A549 (cell line): ENCODE measurements at regions not wholly inside any gene's neighbourhood (a gene's known extent, or its start where the extent isn't known, plus 50 kb on each side); places are given as distances from the start of the nearest gene placed in this dataset.

Experiments used
- ATAC-seq, 2 experiments: fragments of 200-7000 bp in 1 of 2; fragments of >200 bp in 1 of 2; cut with Nextera tagmentation in 1 of 2; cut with Tn5 transposase in 1 of 2; 3 replicates each; pipeline versions ENCODE4 v1.8.0 to v1.9.1; 2018 to 2020; ENCODE audit warnings: mild to moderate bottlenecking in 1 of 2, moderate library complexity in 1 of 2
- CTCF ChIA-PET: fragments of 300-600 bp; sonication (Branson Sonifier 250); formaldehyde crosslinking; extraction: SDS; loops from one replicate; lab custom pipeline; 2021; ENCODE audit warnings: antibody characterized with exemption, inconsistent platforms; lab: Yijun Ruan, JAX
- POLR2A ChIA-PET: fragments of 350-600 bp; formaldehyde crosslinking; extraction: SDS; loops from one replicate; lab custom pipeline; 2021; ENCODE audit warnings: antibody characterized with exemption, inconsistent platforms; lab: Yijun Ruan, JAX
- DNase-seq, 2 experiments: peaks; one replicate each; pipeline versions ENCODE4 v3.0.0 to v3.0.0-alpha.2; 2011 to 2016; ENCODE audit warnings: low read depth in 1 of 2, low spot score in 1 of 2
- FAIRE-seq: peaks from 2 replicates; lab custom pipeline; 2011; peaks lifted over from hg19 to GRCh38; lab: Jason Lieb, UNC
- H3K27ac ChIP-seq, 2 experiments: fragments of >200 bp; sonication (Bioruptor Twin); formaldehyde crosslinking; 3 replicates each; pipeline ENCODE4 v1.5.1; 2016 to 2017
- H3K4me1 ChIP-seq: fragments of >200 bp; sonication (Bioruptor Twin); formaldehyde crosslinking; 3 replicates; pipeline ENCODE4 v1.6.1; 2016
- H3K4me2 ChIP-seq: fragments of >200 bp; sonication (Bioruptor Twin); formaldehyde crosslinking; 3 replicates; pipeline ENCODE4 v1.6.1; 2016
- H3K4me3 ChIP-seq: fragments of >200 bp; sonication (Bioruptor Twin); formaldehyde crosslinking; 3 replicates; pipeline ENCODE4 v1.5.1; 2016
- H3K9me3 ChIP-seq: fragments of >200 bp; sonication (Bioruptor Twin); formaldehyde crosslinking; 3 replicates; pipeline ENCODE4 v1.6.1; 2016
- CBX2 ChIP-seq: fragments of 200-600 bp; sonication (generic); IDR thresholded peaks from 2 replicates; pipeline ENCODE4 v1.6.1; 2016; ENCODE audit warnings: low read depth, mild to moderate bottlenecking, borderline replicate concordance
- EHF ChIP-seq: fragments of 250-450 bp; sonication (Bioruptor Pico); IDR thresholded peaks from 2 replicates; pipeline ENCODE4 v1.5.0; 2020; ENCODE audit warnings: mild to moderate bottlenecking
- FOXS1 ChIP-seq: fragments of 250-450 bp; sonication (Bioruptor Pico); IDR thresholded peaks from 2 replicates; pipeline ENCODE4 v1.5.0; 2020; ENCODE audit warnings: mild to moderate bottlenecking, moderate library complexity
- HDAC2 ChIP-seq: fragments of 200-600 bp; sonication (generic); IDR thresholded peaks from 2 replicates; pipeline ENCODE4 v1.6.1; 2016
- HEYL ChIP-seq: fragments of 250-450 bp; sonication (Bioruptor Pico); IDR thresholded peaks from 2 replicates; pipeline ENCODE4 v1.8.0; 2021; ENCODE audit warnings: mild to moderate bottlenecking, moderate library complexity
- HOXA7 ChIP-seq: fragments of 250-450 bp; sonication (Bioruptor Pico); IDR thresholded peaks from 2 replicates; pipeline ENCODE4 v1.5.0; 2020; ENCODE audit warnings: mild to moderate bottlenecking, moderate library complexity
- HOXB13 ChIP-seq: fragments of 250-450 bp; sonication (Bioruptor Pico); IDR thresholded peaks from 2 replicates; pipeline ENCODE4 v1.5.0; 2020; ENCODE audit warnings: low read depth, mild to moderate bottlenecking, moderate library complexity
- JUN ChIP-seq, 2 experiments: fragments of >200 bp; sonication (Bioruptor Twin); formaldehyde crosslinking; IDR thresholded peaks; 2 replicates in 1 of 2; 3 replicates in 1 of 2; pipeline ENCODE4 v1.6.1; 2016 to 2017
- JUNB ChIP-seq: fragments of >200 bp; sonication (Bioruptor Twin); formaldehyde crosslinking; IDR thresholded peaks from 2 replicates; pipeline ENCODE4 v1.6.1; 2016
- KDM1A ChIP-seq: fragments of 200-600 bp; sonication (generic); IDR thresholded peaks from 2 replicates; pipeline ENCODE4 v1.6.1; 2016; ENCODE audit warnings: low read depth, mild to moderate bottlenecking
- MAZ ChIP-seq: fragments of 150-350 bp; IDR thresholded peaks from 2 replicates; pipeline ENCODE4 v1.6.1; 2014; ENCODE audit warnings: antibody characterized with exemption, low read depth, low read length, borderline replicate concordance
- NFE2L2 ChIP-seq: fragments of 150-350 bp; conservative IDR thresholded peaks from 2 replicates; pipeline ENCODE4 v1.6.1; 2014; ENCODE audit warnings: low read length
- PHF8 ChIP-seq: fragments of 200-600 bp; sonication (generic); IDR thresholded peaks from 2 replicates; pipeline ENCODE4 v1.6.1; 2016; ENCODE audit warnings: low read depth, mild to moderate bottlenecking, antibody characterized with exemption, moderate library complexity, borderline replicate concordance
- POLR2AphosphoS2 ChIP-seq: conservative IDR thresholded peaks from 2 replicates; pipeline ENCODE4 v1.6.1; 2012; ENCODE audit warnings: low read length, improper control_type of control experiment, inconsistent platforms
- SREBF2 ChIP-seq: fragments of 450-650 bp; IDR thresholded peaks from 2 replicates; pipeline ENCODE4 v1.6.1; 2014; ENCODE audit warnings: mild to moderate bottlenecking, moderate library complexity
- TFCP2L1 ChIP-seq: fragments of 250-450 bp; sonication (Bioruptor Pico); IDR thresholded peaks from 2 replicates; pipeline ENCODE4 v1.5.0; 2021; ENCODE audit warnings: mild to moderate bottlenecking
- WGBS: methylation state at CpG from one replicate; pipeline ENCODE4 v1.1.6; 2017; ENCODE audit errors: missing lambda C conversion rate; 5-methylcytosine and 5-hydroxymethylcytosine counted together
- TF ChIP-seq, protein P1 (sequence below): fragments of >200 bp; sonication (Bioruptor Twin); formaldehyde crosslinking; IDR thresholded peaks from 3 replicates; pipeline ENCODE4 v1.6.1; 2016
- TF ChIP-seq, protein P2 (sequence below): fragments of 450-650 bp; IDR thresholded peaks from 2 replicates; pipeline ENCODE4 v1.6.1; 2014; ENCODE audit warnings: antibody characterized with exemption
- TF ChIP-seq, protein P3 (sequence below): fragments of 150-350 bp; IDR thresholded peaks from 2 replicates; pipeline ENCODE4 v1.6.1; 2014; ENCODE audit warnings: low read depth, mild to moderate bottlenecking, low read length
- TF ChIP-seq, protein P4 (sequence below): IDR thresholded peaks from 2 replicates; pipeline ENCODE4 v1.6.1; 2012

DNA sequence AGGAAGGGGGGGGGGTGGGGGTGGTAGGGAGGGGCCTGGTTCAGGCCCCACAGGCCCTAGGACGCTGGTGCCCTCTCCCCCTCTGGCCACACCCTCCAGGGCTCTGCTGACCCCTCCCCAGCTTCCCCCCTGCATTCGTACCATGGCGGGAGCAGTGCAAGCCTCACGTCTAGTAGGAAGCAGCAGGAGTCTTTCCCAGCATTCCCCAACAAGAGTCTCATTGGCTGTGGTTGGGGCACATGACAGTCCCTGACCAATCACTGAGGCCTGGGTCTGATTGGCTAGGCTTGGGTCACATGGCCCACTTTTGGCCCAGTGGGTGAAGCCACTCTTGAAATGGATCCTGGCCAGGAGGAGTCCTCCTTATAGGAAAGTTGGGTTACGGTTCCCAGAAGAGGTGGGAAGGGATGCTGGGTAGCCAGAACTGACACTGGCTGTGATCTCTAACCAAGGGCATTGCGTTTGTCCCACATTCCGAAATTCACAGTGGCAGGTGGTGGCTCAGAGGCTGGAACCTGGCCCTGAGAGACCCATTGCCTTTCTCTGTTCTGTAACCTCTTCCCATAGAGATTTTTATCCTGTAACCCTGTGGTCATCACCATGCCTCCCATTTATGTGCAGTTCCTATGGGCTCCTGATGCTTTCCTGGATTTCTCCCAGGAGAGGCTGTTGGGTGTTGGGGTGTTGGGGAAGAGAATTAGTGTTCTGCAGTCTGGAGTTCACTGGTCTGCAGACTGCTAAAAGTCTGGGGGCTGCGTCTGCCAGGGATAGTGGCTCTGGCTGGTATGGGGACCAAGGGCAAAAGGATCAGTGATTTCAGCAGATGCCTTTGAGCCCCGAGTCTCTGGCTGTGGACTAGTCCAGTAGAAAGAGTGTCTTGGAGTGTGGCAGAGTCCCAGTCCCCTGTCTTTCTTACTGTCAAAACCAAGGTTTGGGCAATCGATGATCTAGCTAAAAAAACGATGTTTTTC lies 58.9 kb upstream of the MYEOV start:
- Histone ChIP-seq H3K9me3 (no peaks in the 10 kb centered on the region), H3K4me2 (no peak overlapping the region), H3K4me3 (no peak overlapping the region), H3K27ac (no peak overlapping the region), H3K4me1 (no peaks in the 10 kb centered on the region)
- CTCF ChIA-PET, result no interaction called here
- TF ChIP-seq, protein P1, sequence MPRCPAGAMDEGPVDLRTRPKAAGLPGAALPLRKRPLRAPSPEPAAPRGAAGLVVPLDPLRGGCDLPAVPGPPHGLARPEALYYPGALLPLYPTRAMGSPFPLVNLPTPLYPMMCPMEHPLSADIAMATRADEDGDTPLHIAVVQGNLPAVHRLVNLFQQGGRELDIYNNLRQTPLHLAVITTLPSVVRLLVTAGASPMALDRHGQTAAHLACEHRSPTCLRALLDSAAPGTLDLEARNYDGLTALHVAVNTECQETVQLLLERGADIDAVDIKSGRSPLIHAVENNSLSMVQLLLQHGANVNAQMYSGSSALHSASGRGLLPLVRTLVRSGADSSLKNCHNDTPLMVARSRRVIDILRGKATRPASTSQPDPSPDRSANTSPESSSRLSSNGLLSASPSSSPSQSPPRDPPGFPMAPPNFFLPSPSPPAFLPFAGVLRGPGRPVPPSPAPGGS, result no peak
- TF ChIP-seq, protein P2, sequence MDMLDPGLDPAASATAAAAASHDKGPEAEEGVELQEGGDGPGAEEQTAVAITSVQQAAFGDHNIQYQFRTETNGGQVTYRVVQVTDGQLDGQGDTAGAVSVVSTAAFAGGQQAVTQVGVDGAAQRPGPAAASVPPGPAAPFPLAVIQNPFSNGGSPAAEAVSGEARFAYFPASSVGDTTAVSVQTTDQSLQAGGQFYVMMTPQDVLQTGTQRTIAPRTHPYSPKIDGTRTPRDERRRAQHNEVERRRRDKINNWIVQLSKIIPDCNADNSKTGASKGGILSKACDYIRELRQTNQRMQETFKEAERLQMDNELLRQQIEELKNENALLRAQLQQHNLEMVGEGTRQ, result peak; percentile 81
- no peak for FAIRE-seq
- 74% methylated on average over 11 of the region's 11 CpGs for WGBS
- DNase-seq, result no peak
- no peak; a peak in 1 of 6 replicates for ATAC-seq
- POLR2A ChIA-PET, result no interaction called here

DNA sequence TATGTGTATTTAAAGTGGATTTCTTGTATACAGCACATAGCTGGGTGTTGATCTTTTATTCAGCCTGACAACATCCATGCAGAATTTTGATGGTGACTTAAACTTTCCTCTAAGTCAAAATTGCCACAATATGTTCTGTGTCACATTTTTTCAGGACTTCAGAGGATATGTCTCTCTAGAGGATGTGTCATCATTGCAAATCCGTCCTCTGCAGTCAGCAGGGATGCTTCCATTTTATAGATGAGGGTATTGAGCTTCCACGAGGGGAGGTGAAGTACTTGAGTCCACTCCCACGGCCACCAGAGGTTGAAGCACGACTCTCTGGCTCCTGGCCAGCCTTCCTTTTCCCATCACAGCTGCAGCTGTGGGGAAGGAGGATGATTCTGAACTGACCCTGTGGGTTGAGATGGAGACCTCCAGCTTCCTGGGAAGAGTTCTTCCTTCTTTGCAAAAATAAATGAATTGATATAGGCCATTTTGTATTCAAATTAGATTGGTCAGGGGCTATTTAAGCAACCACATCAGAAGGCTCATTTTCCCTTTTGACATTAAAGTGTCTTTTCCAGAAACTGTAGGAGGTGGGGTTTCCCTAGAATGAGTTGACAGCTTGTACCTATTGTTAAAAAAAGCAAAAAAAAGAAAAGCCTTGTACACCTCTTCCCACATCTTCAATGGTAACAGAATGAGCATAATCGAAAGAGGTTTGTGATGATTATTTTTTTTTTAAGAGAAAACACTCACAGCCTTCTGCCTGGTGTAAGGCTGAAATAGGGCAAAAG lies 55.2 kb upstream of the MYEOV start:
- no peak for FAIRE-seq
- Histone ChIP-seq H3K27ac (no peak overlapping the region), H3K4me1 (no peaks in the 10 kb centered on the region), H3K4me3 (no peak overlapping the region), H3K4me2 (no peak overlapping the region), H3K9me3 (no peaks in the 10 kb centered on the region)
- 43% methylated on average over 5 of the region's 5 CpGs for WGBS
- DNase-seq, result no peak
- TF ChIP-seq JUN (IDR thresholded peaks at IDR 0.05) (no peak), HOXA7 (no peak), KDM1A (no peak), HDAC2 (no peak), JUNB (no peak), POLR2AphosphoS2 (no peak), TFCP2L1 (no peak), HOXB13 (no peak), SREBF2 (no peak), PHF8 (no peak), MAZ (no peak), EHF (CRISPR knock-in tag) (no peak), CBX2 (no peak), NFE2L2 (no peak), FOXS1 (CRISPR knock-in tag) (no peak), HEYL (no peak)
- TF ChIP-seq, protein P3, sequence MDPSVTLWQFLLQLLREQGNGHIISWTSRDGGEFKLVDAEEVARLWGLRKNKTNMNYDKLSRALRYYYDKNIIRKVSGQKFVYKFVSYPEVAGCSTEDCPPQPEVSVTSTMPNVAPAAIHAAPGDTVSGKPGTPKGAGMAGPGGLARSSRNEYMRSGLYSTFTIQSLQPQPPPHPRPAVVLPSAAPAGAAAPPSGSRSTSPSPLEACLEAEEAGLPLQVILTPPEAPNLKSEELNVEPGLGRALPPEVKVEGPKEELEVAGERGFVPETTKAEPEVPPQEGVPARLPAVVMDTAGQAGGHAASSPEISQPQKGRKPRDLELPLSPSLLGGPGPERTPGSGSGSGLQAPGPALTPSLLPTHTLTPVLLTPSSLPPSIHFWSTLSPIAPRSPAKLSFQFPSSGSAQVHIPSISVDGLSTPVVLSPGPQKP, result no peak
- TF ChIP-seq, protein P4, sequence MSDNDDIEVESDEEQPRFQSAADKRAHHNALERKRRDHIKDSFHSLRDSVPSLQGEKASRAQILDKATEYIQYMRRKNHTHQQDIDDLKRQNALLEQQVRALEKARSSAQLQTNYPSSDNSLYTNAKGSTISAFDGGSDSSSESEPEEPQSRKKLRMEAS, result no peak
- CTCF ChIA-PET, result interaction anchor here (0.7 to 1.2 kb wide), 3 partner anchors 10 to 137 kb away, joined by 3 to 4 read pairs (median 3); no protein-coding TSS in a partner anchor
- POLR2A ChIA-PET, result no interaction called here
- no peak for ATAC-seq
